Ascending aorta (tissue), 2 donors: ENCODE measurements at regions not wholly inside any gene's neighbourhood (a gene's known extent, or its start where the extent isn't known, plus 50 kb on each side); places are given as distances from the start of the nearest gene placed in this dataset.

Source experiments
- DNase-seq, 2 donors: peaks; one replicate each; pipeline ENCODE4 v3.0.0-alpha.2; 2019; ENCODE audit warnings: low spot score in 2 of 2
- H3K27ac ChIP-seq, 2 donors: fragments of 200-600 bp; sonication (generic); one replicate each; pipeline ENCODE4 v1.5.1; 2016 to 2017; ENCODE audit warnings: mild to moderate bottlenecking in 1 of 2
- H3K27me3 ChIP-seq: fragments of 200-600 bp; sonication (generic); one replicate; pipeline ENCODE4 v1.5.1; 2017
- H3K36me3 ChIP-seq, 2 donors: fragments of 200-600 bp; sonication (generic); one replicate each; pipeline ENCODE4 v1.5.1; 2016
- H3K4me1 ChIP-seq, 2 donors: fragments of 200-600 bp; sonication (generic); one replicate each; pipeline ENCODE4 v1.5.1; 2016 to 2017; ENCODE audit warnings: mild to moderate bottlenecking in 1 of 2
- H3K4me3 ChIP-seq, 2 donors: fragments of 200-600 bp; sonication (generic); one replicate each; pipeline ENCODE4 v1.5.1; 2016 to 2017; ENCODE audit warnings: mild to moderate bottlenecking in 1 of 2
- H3K9me3 ChIP-seq, 2 donors: fragments of 200-600 bp; sonication (generic); one replicate each; pipeline ENCODE4 v1.5.1; 2016
- CTCF ChIP-seq, 3 experiments: fragments of 200-600 bp in 2 of 3; fragments of 450-650 bp in 1 of 3; sonication (generic) in 2 of 3; IDR thresholded peaks; one replicate each; pipeline ENCODE4 v1.5.1; 2016 to 2019; ENCODE audit warnings: antibody characterized with exemption in 3 of 3, mild to moderate bottlenecking in 1 of 3, moderate library complexity in 1 of 3
- intact Hi-C: fragments of 100-400 bp; cut with DNase I; formaldehyde crosslinking; loops from one replicate; pipeline ENCODE4 v1.15.1; 2023

- no peak for TF ChIP-seq CTCF (IDR thresholded peaks at IDR 0.05)
- peaks cover 0 to 10% of the 10 kb centered on the region in 2 donors for H3K9me3 ChIP-seq
- intact Hi-C loops, result no loop called here
- no peaks in the 10 kb centered on the region for H3K36me3 ChIP-seq
- no peak for DNase-seq
- H3K27ac ChIP-seq, result peak overlapping the region in 1 of 2 donors; percentile 15
- peaks cover 0 to 5% of the 10 kb centered on the region in 2 donors for H3K4me1 ChIP-seq
- no peak overlapping the region for H3K4me3 ChIP-seq
- H3K27me3 ChIP-seq, result no peaks in the 10 kb centered on the region
Measured at GRCh38 chr4:60619531-60620305, 580.4 kb upstream of the ADGRL3 start.

GRCh38 chr4:60637976-60638375 lies 562.1 kb upstream of the ADGRL3 start:
- Histone ChIP-seq H3K36me3 (no peaks in the 10 kb centered on the region), H3K27me3 (no peaks in the 10 kb centered on the region), H3K4me3 (no peak overlapping the region), H3K9me3 (peaks cover 0 to 13% of the 10 kb centered on the region in 2 donors), H3K4me1 (no peaks in the 10 kb centered on the region), H3K27ac (no peak overlapping the region)
- intact Hi-C loops, result no loop called here
- no peak for DNase-seq
- TF ChIP-seq CTCF (IDR thresholded peaks at IDR 0.05), result no peak

- Histone ChIP-seq H3K4me3 (no peak overlapping the region), H3K4me1 (no peaks in the 10 kb centered on the region), H3K27me3 (no peaks in the 10 kb centered on the region), H3K27ac (no peak overlapping the region), H3K36me3 (no peaks in the 10 kb centered on the region), H3K9me3 (peaks cover 3 to 7% of the 10 kb centered on the region in 2 donors)
- no peak for DNase-seq
- no peak for TF ChIP-seq CTCF (IDR thresholded peaks at IDR 0.05)
- intact Hi-C loops, result no loop called here
Measured at GRCh38 chr4:60648774-60649173, 551.4 kb upstream of the ADGRL3 start.

- no peak for TF ChIP-seq CTCF (IDR thresholded peaks at IDR 0.05)
- H3K36me3 ChIP-seq, result no peaks in the 10 kb centered on the region
- intact Hi-C loops, result no loop called here
Measured at GRCh38 chr4:60652933-60653332, 547.2 kb upstream of the ADGRL3 start.

GRCh38 chr4:60655356-60655755 lies 544.8 kb upstream of the ADGRL3 start:
- intact Hi-C loops, result no loop called here
- no peak for TF ChIP-seq CTCF (IDR thresholded peaks at IDR 0.05)
- H3K4me3 ChIP-seq, result no peak overlapping the region
- no peak for DNase-seq
- no peak overlapping the region for H3K27ac ChIP-seq
- no peaks in the 10 kb centered on the region for H3K36me3 ChIP-seq
- no peaks in the 10 kb centered on the region for H3K27me3 ChIP-seq
- no peaks in the 10 kb centered on the region for H3K9me3 ChIP-seq
- H3K4me1 ChIP-seq, result no peaks in the 10 kb centered on the region

More at GRCh38 chr4:60652933-60653332, 547.2 kb upstream of the ADGRL3 start:
- H3K27ac ChIP-seq, result no peak overlapping the region
- no peaks in the 10 kb centered on the region for H3K9me3 ChIP-seq
- DNase-seq, result no peak
- H3K4me1 ChIP-seq, result no peaks in the 10 kb centered on the region
- no peak overlapping the region for H3K4me3 ChIP-seq
- H3K27me3 ChIP-seq, result no peaks in the 10 kb centered on the region
